ENCODE measurements at regions not wholly inside any gene's neighbourhood (a gene's known extent, or its start where the extent isn't known, plus 50 kb on each side); places are given as distances from the start of the nearest gene placed in this dataset.
A peak's percentile ranks its signal among the peaks of the same experiment; 100 is the strongest.

DNA sequence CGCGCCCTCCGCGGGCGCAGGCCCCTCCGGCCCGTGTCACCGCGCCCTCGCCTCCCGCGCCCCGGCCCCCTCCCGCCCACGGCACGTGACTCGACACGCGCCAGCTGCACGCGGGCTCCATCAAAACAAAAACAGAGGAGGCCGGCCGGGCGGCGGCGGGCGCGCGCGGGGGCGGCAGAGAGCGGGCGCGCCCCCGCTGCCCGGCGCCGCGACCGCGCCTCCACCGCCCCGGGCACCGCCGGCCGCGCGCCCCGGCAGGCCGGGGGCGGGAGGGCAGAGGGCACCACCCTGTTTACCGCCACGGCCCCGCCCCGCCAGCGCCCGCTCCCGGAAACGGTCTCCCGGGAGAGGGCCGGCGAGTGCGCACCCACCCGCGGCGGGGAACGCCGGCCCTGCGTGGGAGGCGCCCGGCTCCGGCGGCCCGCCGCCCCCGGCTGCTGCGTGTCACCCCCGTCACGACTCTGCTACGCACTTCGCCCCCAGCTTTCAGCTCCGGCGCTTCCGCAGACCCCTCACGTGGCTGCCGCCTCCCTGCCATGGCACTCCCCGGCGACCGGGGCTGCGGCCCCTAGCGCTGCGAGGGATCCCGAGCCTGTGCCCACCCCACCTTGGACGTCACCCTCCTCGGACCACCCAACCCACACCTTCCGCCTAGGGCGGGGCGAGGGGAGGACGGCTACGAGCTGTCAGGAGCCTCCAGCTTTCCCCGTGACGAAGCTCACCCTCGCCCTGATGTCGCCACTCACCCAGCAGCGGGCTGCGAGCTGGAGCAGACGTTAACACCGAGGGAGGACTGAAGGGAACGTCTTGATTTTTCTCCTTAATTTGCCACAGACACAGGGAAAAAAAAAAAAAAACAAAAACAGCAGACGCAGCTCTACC is 221.6 kb upstream of the MKLN1 start:
- intact Hi-C loops (cut with micrococcal nuclease) = loop anchor here (2.0 to 5.0 kb wide), 2 partner anchors 197 to 209 kb away; no protein-coding TSS in a partner anchor
- TSS peak; percentile 31 for BruUV-seq (replicated peaks)
- Histone ChIP-seq H3K4me2 (ENCODE audit: low read length) (peak overlapping the region; percentile 97), H3K4me1 (ENCODE audit: control insufficient read depth in 1 of 2, insufficient read depth in 2 of 2, low read length in 2 of 2) (peaks cover 19 to 35% of the 10 kb centered on the region in 2 experiments), H3K79me2 (ENCODE audit: insufficient read depth, low read length) (peaks cover 73% of the 10 kb centered on the region), H3K9me3 (ENCODE audit: control insufficient read depth in 1 of 2, insufficient read depth in 1 of 2, low read depth in 1 of 2, low read length in 2 of 2) (no peaks in the 10 kb centered on the region), H3K4me3 (replicated peaks in 1 of 2; ENCODE audit: low read depth in 1 of 2, low read length in 2 of 2) (peak overlapping the region; percentile 80 to 88), H2AFZ (ENCODE audit: low read depth, low read length, poor library complexity, severe bottlenecking) (no peak overlapping the region), H3K27me3 (ENCODE audit: insufficient read depth, low read length) (no peaks in the 10 kb centered on the region), H3K36me3 (ENCODE audit: control insufficient read depth in 1 of 2, insufficient read depth in 2 of 2, low read length in 2 of 2) (peaks cover 2 to 10% of the 10 kb centered on the region in 2 experiments; a peak in 1 of 4 replicates), H3K9ac (ENCODE audit: low read length) (peak overlapping the region; percentile 93), H3K9me2 (ENCODE audit: insufficient read depth) (no peaks in the 10 kb centered on the region), H3K27ac (ENCODE audit: low read depth, low read length) (peak overlapping the region; percentile 73), H4K20me1 (ENCODE audit: insufficient read depth) (no peaks in the 10 kb centered on the region)
- ATAC-seq (peak; percentile 57), DNase-seq (ENCODE audit: low read depth, low spot score) (no peak)
- ChIA-PET CTCF (interaction anchor here (1.0 kb wide), 1 partner anchor 197 kb away, joined by 5 read pairs; no protein-coding TSS in a partner anchor), RAD21 (ENCODE audit: low non-redundant PET in 1 of 2, low total read pairs in 2 of 2, uncharacterized antibody in 2 of 2, unreplicated experiment in 2 of 2) (no interaction called here), POLR2A (no interaction called here)
- TF ChIP-seq EGR1 (IDR thresholded peaks at IDR 0.05; ENCODE audit: low read depth) = no peak
- TF ChIP-seq POLR2AphosphoS5 (IDR thresholded peaks at IDR 0.05; ENCODE audit: low read depth, low read length) = peak; percentile 49

DNA sequence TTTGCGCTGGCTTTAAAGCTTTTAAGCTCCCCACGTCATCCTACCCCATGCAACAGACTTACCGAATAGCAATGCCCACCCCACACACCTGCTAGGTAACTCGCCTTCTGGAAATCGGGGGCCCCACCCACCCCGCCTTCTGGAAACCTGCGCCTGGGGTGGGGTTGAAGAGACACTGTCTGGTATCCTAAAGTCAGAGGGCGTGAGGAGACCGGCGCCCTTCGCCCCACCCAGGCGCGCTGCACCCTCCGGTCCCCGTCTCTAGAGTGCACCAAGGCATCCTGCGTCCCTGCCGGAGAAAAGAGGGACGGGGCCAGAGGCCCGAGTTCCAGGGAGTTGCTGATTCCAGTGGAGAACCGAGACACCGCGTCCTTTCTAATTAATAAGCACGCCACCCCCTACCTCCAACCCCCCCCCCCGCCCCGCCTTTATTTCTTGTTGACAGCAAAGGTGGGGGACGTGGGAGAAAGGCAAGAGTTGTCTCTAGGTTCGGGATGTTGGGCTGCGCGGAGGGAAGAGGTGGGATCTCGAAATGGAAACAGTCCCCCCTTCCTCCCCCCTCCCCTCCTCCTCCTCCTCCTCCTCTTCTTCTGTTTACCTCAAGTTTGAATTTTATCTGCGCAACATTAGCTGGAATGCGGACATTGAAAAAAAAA is 220.9 kb upstream of the MKLN1 start:
- Histone ChIP-seq H3K36me3 (ENCODE audit: control insufficient read depth in 1 of 2, insufficient read depth in 2 of 2, low read length in 2 of 2) (peaks cover 0 to 7% of the 10 kb centered on the region in 2 experiments; a peak in 1 of 4 replicates), H2AFZ (ENCODE audit: low read depth, low read length, poor library complexity, severe bottlenecking) (no peak overlapping the region), H3K9ac (ENCODE audit: low read length) (peak overlapping the region; percentile 93), H3K27ac (ENCODE audit: low read depth, low read length) (peak overlapping the region; percentile 87), H3K4me2 (ENCODE audit: low read length) (peak overlapping the region; percentile 97), H3K9me2 (ENCODE audit: insufficient read depth) (no peaks in the 10 kb centered on the region), H3K4me1 (ENCODE audit: control insufficient read depth in 1 of 2, insufficient read depth in 2 of 2, low read length in 2 of 2) (peaks cover 26 to 43% of the 10 kb centered on the region in 2 experiments), H3K27me3 (ENCODE audit: insufficient read depth, low read length) (no peaks in the 10 kb centered on the region), H3K79me2 (ENCODE audit: insufficient read depth, low read length) (peaks cover 67% of the 10 kb centered on the region), H3K9me3 (ENCODE audit: control insufficient read depth in 1 of 2, insufficient read depth in 1 of 2, low read depth in 1 of 2, low read length in 2 of 2) (no peaks in the 10 kb centered on the region), H4K20me1 (ENCODE audit: insufficient read depth) (no peaks in the 10 kb centered on the region), H3K4me3 (replicated peaks in 1 of 2; ENCODE audit: low read depth in 1 of 2, low read length in 2 of 2) (peak overlapping the region; percentile 80 to 88)
- ChIA-PET POLR2A (no interaction called here), RAD21 (ENCODE audit: low non-redundant PET in 1 of 2, low total read pairs in 2 of 2, uncharacterized antibody in 2 of 2, unreplicated experiment in 2 of 2) (interaction anchor here in 1 of 2 experiments (0.7 kb wide), 1 partner anchor 58 kb away, joined by 3 read pairs; no protein-coding TSS in a partner anchor), CTCF (interaction anchor here (1.0 kb wide), 1 partner anchor 196 kb away, joined by 5 read pairs; no protein-coding TSS in a partner anchor)
- DNase-seq (ENCODE audit: low read depth, low spot score) (no peak), ATAC-seq (peak; percentile 26)
- intact Hi-C loops (cut with micrococcal nuclease) = loop anchor here (2.0 to 5.0 kb wide), 2 partner anchors 196 to 210 kb away; no protein-coding TSS in a partner anchor
- TF ChIP-seq, protein P1, sequence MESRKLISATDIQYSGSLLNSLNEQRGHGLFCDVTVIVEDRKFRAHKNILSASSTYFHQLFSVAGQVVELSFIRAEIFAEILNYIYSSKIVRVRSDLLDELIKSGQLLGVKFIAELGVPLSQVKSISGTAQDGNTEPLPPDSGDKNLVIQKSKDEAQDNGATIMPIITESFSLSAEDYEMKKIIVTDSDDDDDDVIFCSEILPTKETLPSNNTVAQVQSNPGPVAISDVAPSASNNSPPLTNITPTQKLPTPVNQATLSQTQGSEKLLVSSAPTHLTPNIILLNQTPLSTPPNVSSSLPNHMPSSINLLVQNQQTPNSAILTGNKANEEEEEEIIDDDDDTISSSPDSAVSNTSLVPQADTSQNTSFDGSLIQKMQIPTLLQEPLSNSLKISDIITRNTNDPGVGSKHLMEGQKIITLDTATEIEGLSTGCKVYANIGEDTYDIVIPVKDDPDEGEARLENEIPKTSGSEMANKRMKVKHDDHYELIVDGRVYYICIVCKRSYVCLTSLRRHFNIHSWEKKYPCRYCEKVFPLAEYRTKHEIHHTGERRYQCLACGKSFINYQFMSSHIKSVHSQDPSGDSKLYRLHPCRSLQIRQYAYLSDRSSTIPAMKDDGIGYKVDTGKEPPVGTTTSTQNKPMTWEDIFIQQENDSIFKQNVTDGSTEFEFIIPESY (IDR thresholded peaks at IDR 0.05; ENCODE audit: extremely low read depth, insufficient replicate concordance, low read length) = no peak
- TF ChIP-seq SP1 (IDR thresholded peaks at IDR 0.05; ENCODE audit: low read depth) = no peak
- TF ChIP-seq JUND (IDR thresholded peaks at IDR 0.05) = no peak
- no peak for TF ChIP-seq CEBPB (IDR thresholded peaks at IDR 0.05; ENCODE audit: low read depth)
- TF ChIP-seq POLR2A (IDR thresholded peaks at IDR 0.05; ENCODE audit: borderline replicate concordance, extremely low read depth, insufficient read depth, insufficient read length) = no peak
- no peak for TF ChIP-seq POLR2AphosphoS5 (IDR thresholded peaks at IDR 0.05; ENCODE audit: low read depth, low read length)
- TF ChIP-seq CBX3 (IDR thresholded peaks at IDR 0.05; ENCODE audit: low read depth) = no peak
- BruUV-seq (replicated peaks) = no TSS peak
